WI38 (cell line): ENCODE measurements at regions not wholly inside any gene's neighbourhood (a gene's known extent, or its start where the extent isn't known, plus 50 kb on each side); places are given as distances from the start of the nearest gene placed in this dataset.

ENCODE experiments used
- H3K4me3 ChIP-seq: 2 replicates; pipeline ENCODE4 v1.5.1; 2011; ENCODE audit warnings: low read depth, mild to moderate bottlenecking, control low read depth, low read length
- CTCF ChIP-seq: IDR thresholded peaks from 2 replicates; pipeline ENCODE4 v1.5.1; 2012; ENCODE audit warnings: low read depth, mild to moderate bottlenecking, control low read depth, low read length

- H3K4me3 ChIP-seq = no peak overlapping the region
- no peak for TF ChIP-seq CTCF
Measured at GRCh38 chr3:5056111-5056391, 66.0 kb upstream of the ARL8B start.

- TF ChIP-seq CTCF = no peak
Measured at GRCh38 chr3:5057272-5057671, 64.8 kb upstream of the ARL8B start.

GRCh38 chr3:5057857-5058324, 64.2 kb upstream of the ARL8B start:
- peak; percentile 58; the same call in 1 of the 2 replicates for TF ChIP-seq CTCF
- H3K4me3 ChIP-seq = no peak overlapping the region

More at GRCh38 chr3:5057272-5057671, 64.8 kb upstream of the ARL8B start:
- H3K4me3 ChIP-seq = no peak overlapping the region

GRCh38 chr3:5058471-5058951, 63.6 kb upstream of the ARL8B start:
- H3K4me3 ChIP-seq = no peak overlapping the region
- no peak for TF ChIP-seq CTCF

GRCh38 chr3:5059782-5060181, 62.3 kb upstream of the ARL8B start:
- no peak for TF ChIP-seq CTCF
- H3K4me3 ChIP-seq = no peak overlapping the region

GRCh38 chr3:5061218-5061569, 60.9 kb upstream of the ARL8B start:
- no peak overlapping the region for H3K4me3 ChIP-seq
- TF ChIP-seq CTCF = no peak

GRCh38 chr3:5063724-5064123, 58.4 kb upstream of the ARL8B start:
- TF ChIP-seq CTCF = no peak
- no peak overlapping the region for H3K4me3 ChIP-seq
